Common myeloid progenitor, CD34-positive (primary cell): ENCODE measurements at regions not wholly inside any gene's neighbourhood (a gene's known extent, or its start where the extent isn't known, plus 50 kb on each side); places are given as distances from the start of the nearest gene placed in this dataset.

Experiments
- CTCF ChIA-PET: fragments of 350-600 bp; sonication (Branson Sonifier 250); formaldehyde crosslinking; loops from one replicate; lab custom pipeline; 2021; ENCODE audit warnings: antibody characterized with exemption; lab: Charles Lee
- POLR2A ChIA-PET: fragments of 350-600 bp; sonication (Branson Sonifier 250); formaldehyde crosslinking; loops from one replicate; lab custom pipeline; 2021; ENCODE audit warnings: antibody characterized with exemption; lab: Charles Lee
- DNase-seq, 3 donors: peaks; one replicate each; pipeline versions ENCODE4 v3.0.0 to v3.0.0-alpha.2; 2013
- H3K27ac ChIP-seq, 2 experiments: 1 replicate in 1 of 2; 2 replicates in 1 of 2; pipeline ENCODE4 v1.7.0; 2013; ENCODE audit warnings: inconsistent platforms in 2 of 2, low read length in 2 of 2, mild to moderate bottlenecking in 2 of 2, low read depth in 1 of 2, moderate library complexity in 1 of 2; ENCODE audit not compliant: severe bottlenecking in 2 of 2, insufficient read depth in 1 of 2, poor library complexity in 1 of 2
- H3K27me3 ChIP-seq, 5 experiments: replicated peaks in 2 of 5; 1 replicate in 3 of 5; 2 replicates in 2 of 5; pipeline versions ENCODE4 v1.6.1 to v1.7.0; 2013; ENCODE audit warnings: low read length in 4 of 5, mild to moderate bottlenecking in 2 of 5, moderate library complexity in 2 of 5, inconsistent platforms in 1 of 5; ENCODE audit not compliant: insufficient read depth in 5 of 5, control insufficient read depth in 4 of 5
- H3K36me3 ChIP-seq, 4 experiments: 1 replicate in 2 of 4; 2 replicates in 2 of 4; pipeline versions ENCODE4 v1.6.1 to v1.7.0; 2013; ENCODE audit warnings: low read length in 3 of 4, control low read depth in 1 of 4, mild to moderate bottlenecking in 1 of 4; ENCODE audit not compliant: control insufficient read depth in 4 of 4, insufficient read depth in 4 of 4
- H3K4me1 ChIP-seq, 4 experiments: 1 replicate in 3 of 4; 2 replicates in 1 of 4; pipeline versions ENCODE4 v1.6.1 to v1.7.1; 2013; ENCODE audit warnings: low read length in 3 of 4, mild to moderate bottlenecking in 3 of 4, control low read depth in 1 of 4, inconsistent platforms in 1 of 4, moderate library complexity in 1 of 4; ENCODE audit not compliant: control insufficient read depth in 4 of 4, insufficient read depth in 4 of 4; ENCODE audit errors: control extremely low read depth in 1 of 4
- H3K4me3 ChIP-seq, 7 experiments: 1 replicate in 4 of 7; 2 replicates in 3 of 7; pipeline versions ENCODE4 v1.5.1 to v1.7.0; 2013; ENCODE audit warnings: mild to moderate bottlenecking in 7 of 7, low read length in 6 of 7, moderate library complexity in 6 of 7, inconsistent platforms in 2 of 7, low read depth in 2 of 7, control low read depth in 1 of 7; ENCODE audit not compliant: insufficient read depth in 4 of 7, control insufficient read depth in 1 of 7; ENCODE audit errors: extremely low read depth in 1 of 7
- H3K9me3 ChIP-seq, 5 experiments: 1 replicate in 4 of 5; 2 replicates in 1 of 5; pipeline versions ENCODE4 v1.6.1 to v1.7.1; 2013; ENCODE audit warnings: low read length in 4 of 5, mild to moderate bottlenecking in 2 of 5, inconsistent platforms in 1 of 5, low read depth in 1 of 5, moderate library complexity in 1 of 5; ENCODE audit not compliant: control insufficient read depth in 4 of 5, insufficient read depth in 2 of 5; ENCODE audit errors: control extremely low read depth in 1 of 5
- WGBS: methylation state at CpG from one replicate; pipeline ENCODE4 v1.1.5; 2013; ENCODE audit not compliant: insufficient coverage; 5-methylcytosine and 5-hydroxymethylcytosine counted together

GRCh38 chrX:79452881-79453280, 85.7 kb upstream of the ITM2A start:
- CTCF ChIA-PET = no interaction called here
- Histone ChIP-seq H3K9me3 (peaks cover 0 to 4% (median 0%) of the 10 kb centered on the region in 5 experiments), H3K4me1 (no peaks in the 10 kb centered on the region), H3K4me3 (no peak overlapping the region), H3K36me3 (no peaks in the 10 kb centered on the region), H3K27me3 (no peaks in the 10 kb centered on the region), H3K27ac (no peak overlapping the region)
- WGBS = 100% methylated on average over 1 of the region's 1 CpG
- POLR2A ChIA-PET = no interaction called here
- DNase-seq = no peak

- Histone ChIP-seq H3K36me3 (no peaks in the 10 kb centered on the region), H3K27me3 (peaks cover 0 to 2% (median 0%) of the 10 kb centered on the region in 5 experiments), H3K27ac (no peak overlapping the region), H3K4me3 (no peak overlapping the region), H3K9me3 (no peaks in the 10 kb centered on the region), H3K4me1 (no peaks in the 10 kb centered on the region)
- no peak for DNase-seq
- no CpG with 5 or more reads among the region's 3 CpGs for WGBS
- POLR2A ChIA-PET = no interaction called here
- CTCF ChIA-PET = no interaction called here
Observed at GRCh38 chrX:79444694-79445210, 77.6 kb upstream of the ITM2A start.

GRCh38 chrX:79443121-79443520, 76.0 kb upstream of the ITM2A start:
- H3K27ac ChIP-seq = no peak overlapping the region
- H3K4me1 ChIP-seq = no peaks in the 10 kb centered on the region
- peaks cover 0 to 2% (median 0%) of the 10 kb centered on the region in 5 experiments for H3K27me3 ChIP-seq
- WGBS = no CpG with 5 or more reads among the region's 1 CpG
- no peak overlapping the region for H3K4me3 ChIP-seq
- H3K36me3 ChIP-seq = no peaks in the 10 kb centered on the region
- DNase-seq = no peak
- H3K9me3 ChIP-seq = no peaks in the 10 kb centered on the region
- CTCF ChIA-PET = no interaction called here
- POLR2A ChIA-PET = no interaction called here

GRCh38 chrX:79440336-79440735, 73.2 kb upstream of the ITM2A start:
- 85% methylated on average over 4 of the region's 5 CpGs for WGBS
- Histone ChIP-seq H3K4me3 (no peak overlapping the region), H3K9me3 (no peaks in the 10 kb centered on the region), H3K27me3 (peaks cover 0 to 2% (median 0%) of the 10 kb centered on the region in 5 experiments), H3K27ac (no peak overlapping the region), H3K4me1 (no peaks in the 10 kb centered on the region), H3K36me3 (no peaks in the 10 kb centered on the region)
- ChIA-PET CTCF (no interaction called here), POLR2A (no interaction called here)
- DNase-seq = no peak
